GM12801 (cell line): ENCODE measurements at regions not wholly inside any gene's neighbourhood (a gene's known extent, or its start where the extent isn't known, plus 50 kb on each side); places are given as distances from the start of the nearest gene placed in this dataset.

ENCODE experiments used
- CTCF ChIP-seq: IDR thresholded peaks from one replicate; pipeline ENCODE4 v1.5.1; 2011; ENCODE audit warnings: control low read depth; ENCODE audit not compliant: insufficient read length; ENCODE audit errors: extremely low read depth

- no peak for TF ChIP-seq CTCF
Measured at GRCh38 chr2:79453918-79454317, 58.9 kb upstream of the CTNNA2 start.

GRCh38 chr2:79452651-79453050 lies 60.2 kb upstream of the CTNNA2 start:
- no peak for TF ChIP-seq CTCF

GRCh38 chr2:79447463-79447862 lies 65.4 kb upstream of the CTNNA2 start:
- TF ChIP-seq CTCF: no peak

GRCh38 chr2:79446313-79446712 lies 66.5 kb upstream of the CTNNA2 start:
- no peak for TF ChIP-seq CTCF

- TF ChIP-seq CTCF: no peak
Measured at GRCh38 chr2:79437433-79438267, 75.2 kb upstream of the CTNNA2 start.

- TF ChIP-seq CTCF: no peak
Measured at GRCh38 chr2:79434362-79434761, 78.5 kb upstream of the CTNNA2 start.

- TF ChIP-seq CTCF: no peak
Measured at GRCh38 chr2:79432731-79433146, 80.1 kb upstream of the CTNNA2 start.
